HepG2 (cell line): ENCODE measurements at regions not wholly inside any gene's neighbourhood (a gene's known extent, or its start where the extent isn't known, plus 50 kb on each side); places are given as distances from the start of the nearest gene placed in this dataset.

Source experiments
- CTCF ChIP-seq: sonication (generic); formaldehyde crosslinking; IDR thresholded peaks from 2 replicates; pipeline ENCODE4 v1.5.0; 2020; ENCODE audit warnings: mild to moderate bottlenecking, missing genetic modification reagents, moderate library complexity
- RAD21 ChIP-seq: fragments of 450-650 bp; formaldehyde crosslinking; IDR thresholded peaks from 2 replicates; pipeline ENCODE4 v1.5.0; 2020; ENCODE audit warnings: mild to moderate bottlenecking
- RBM22 ChIP-seq: fragments of 200-400 bp; formaldehyde crosslinking; optimal IDR thresholded peaks from 2 replicates; pipeline ENCODE3; 2017; ENCODE audit warnings: mild to moderate bottlenecking, low read length, moderate library complexity
- RFX5 ChIP-seq: IDR thresholded peaks from 2 replicates; pipeline ENCODE4 v1.6.1; 2011; ENCODE audit warnings: low read depth, low read length, improper control_type of control experiment
- ZNF7 ChIP-seq: IDR thresholded peaks from 2 replicates; pipeline ENCODE4 v1.6.1; 2016; ENCODE audit warnings: missing biosample characterization, missing genetic modification reagents

GRCh38 chr18:55790296-55790695 lies 202.3 kb upstream of the TCF4 start:
- no peak for TF ChIP-seq RBM22
- TF ChIP-seq CTCF (CRISPR knock-in tag): no peak
- no peak for TF ChIP-seq ZNF7 (CRISPR knock-in tag)
- TF ChIP-seq RFX5: no peak
- no peak for TF ChIP-seq RAD21 (CRISPR knock-in tag)
